HCT116 (cell line): ENCODE measurements at regions not wholly inside any gene's neighbourhood (a gene's known extent, or its start where the extent isn't known, plus 50 kb on each side); places are given as distances from the start of the nearest gene placed in this dataset.

Source experiments
- ATAC-seq: fragments of 200-7000 bp; cut with Tn5 transposase; 2 replicates; pipeline ENCODE4 v1.9.1; 2020; ENCODE audit warnings: mild to moderate bottlenecking, moderate library complexity
- BruUV-seq: library from RNA; stranded (reverse); fragments of 400-500 nt; replicated peaks from 2 replicates; lab custom pipeline; 2021; lab: Mats Ljungman, UMichigan
- CTCF ChIA-PET: fragments of 300-600 bp; sonication (Branson Sonifier 250); formaldehyde crosslinking; loops from one replicate; lab custom pipeline; 2021; ENCODE audit warnings: antibody characterized with exemption; lab: Charles Lee
- POLR2A ChIA-PET: fragments of 300-600, 350-600 bp; sonication (Branson Sonifier 250); formaldehyde crosslinking; loops from one replicate; lab custom pipeline; 2021; ENCODE audit warnings: antibody characterized with exemption; lab: Charles Lee
- RAD21 ChIA-PET, 2 experiments: fragments of 300-600 bp; sonication (Branson Sonifier 250); formaldehyde crosslinking; loops; one replicate each; lab custom pipeline; 2023; ENCODE audit warnings: low total read pairs in 2 of 2; ENCODE audit not compliant: uncharacterized antibody in 2 of 2, unreplicated experiment in 2 of 2, low non-redundant PET in 1 of 2; lab: Charles Lee
- DNase-seq: peaks from one replicate; pipeline ENCODE4 v3.0.0-alpha.2; 2010; ENCODE audit warnings: low read depth, low spot score
- H2AFZ ChIP-seq: fragments of 200-600 bp; shearing (Covaris generic), sonication (generic); 2 replicates; pipeline ENCODE4 v1.6.1; 2017; ENCODE audit warnings: low read depth, mixed run types, mixed read lengths, antibody characterized with exemption, low read length; ENCODE audit not compliant: poor library complexity, severe bottlenecking
- H3K27ac ChIP-seq: 2 replicates; pipeline ENCODE4 v1.5.1; 2012; ENCODE audit warnings: low read depth, low read length
- H3K27me3 ChIP-seq: fragments of 200-600 bp; sonication (generic); 2 replicates; pipeline ENCODE4 v1.6.1; 2016; ENCODE audit warnings: mixed run types, low read length, mixed read lengths; ENCODE audit not compliant: insufficient read depth
- H3K36me3 ChIP-seq, 2 experiments: fragments of 200-500 bp in 1 of 2; fragments of 200-600 bp in 1 of 2; sonication (Bioruptor generic) in 1 of 2; sonication (generic) in 1 of 2; 2 replicates each; pipeline versions ENCODE4 v1.5.1 to v1.6.1; 2014 to 2016; ENCODE audit warnings: low read length in 2 of 2, inconsistent platforms in 1 of 2, mixed read lengths in 1 of 2, mixed run types in 1 of 2; ENCODE audit not compliant: insufficient read depth in 2 of 2, control insufficient read depth in 1 of 2
- H3K4me1 ChIP-seq, 2 experiments: fragments of 200-600 bp in 1 of 2; sonication (generic) in 1 of 2; 2 replicates each; pipeline versions ENCODE4 v1.5.1 to v1.6.1; 2012 to 2017; ENCODE audit warnings: low read length in 2 of 2, inconsistent platforms in 1 of 2, mild to moderate bottlenecking in 1 of 2, mixed read lengths in 1 of 2, mixed run types in 1 of 2, moderate library complexity in 1 of 2; ENCODE audit not compliant: insufficient read depth in 2 of 2, control insufficient read depth in 1 of 2
- H3K4me2 ChIP-seq: fragments of 200-600 bp; sonication (generic); 2 replicates; pipeline ENCODE4 v1.6.1; 2017; ENCODE audit warnings: mixed run types, low read length, mixed read lengths
- H3K4me3 ChIP-seq, 2 experiments: fragments of 200-600 bp in 1 of 2; sonication (generic) in 1 of 2; replicated peaks in 1 of 2; 2 replicates each; pipeline ENCODE4 v1.5.1; 2011 to 2016; ENCODE audit warnings: low read length in 2 of 2, control low read depth in 1 of 2, low read depth in 1 of 2, mild to moderate bottlenecking in 1 of 2, mixed read lengths in 1 of 2, mixed run types in 1 of 2
- H3K79me2 ChIP-seq: fragments of 200-600 bp; sonication (generic); 2 replicates; pipeline ENCODE4 v1.6.1; 2017; ENCODE audit warnings: mild to moderate bottlenecking, mixed run types, low read length, moderate library complexity, mixed read lengths; ENCODE audit not compliant: insufficient read depth
- H3K9ac ChIP-seq: fragments of 200-600 bp; sonication (generic); 2 replicates; pipeline ENCODE4 v1.6.1; 2016; ENCODE audit warnings: low read length, mixed read lengths
- H3K9me2 ChIP-seq: fragments of 200-600 bp; sonication (generic), shearing (Covaris generic); 2 replicates; pipeline ENCODE4 v1.6.1; 2017; ENCODE audit warnings: mixed run types, mild to moderate bottlenecking, moderate library complexity; ENCODE audit not compliant: insufficient read depth
- H3K9me3 ChIP-seq, 2 experiments: fragments of 200-500 bp in 1 of 2; fragments of 200-600 bp in 1 of 2; sonication (Bioruptor generic) in 1 of 2; sonication (generic) in 1 of 2; 2 replicates each; pipeline ENCODE4 v1.6.1; 2014 to 2017; ENCODE audit warnings: low read length in 2 of 2, mixed read lengths in 2 of 2, inconsistent platforms in 1 of 2, low read depth in 1 of 2, mild to moderate bottlenecking in 1 of 2, mixed run types in 1 of 2, moderate library complexity in 1 of 2; ENCODE audit not compliant: control insufficient read depth in 1 of 2, insufficient read depth in 1 of 2
- H4K20me1 ChIP-seq: fragments of 200-600 bp; sonication (generic), shearing (Covaris generic); 2 replicates; pipeline ENCODE4 v1.6.1; 2017; ENCODE audit warnings: mixed run types, mild to moderate bottlenecking, moderate library complexity; ENCODE audit not compliant: insufficient read depth
- CEBPB ChIP-seq: IDR thresholded peaks from 2 replicates; pipeline ENCODE4 v1.6.1; 2012; ENCODE audit warnings: low read depth
- CTCF ChIP-seq, 3 experiments: fragments of 200-600 bp in 1 of 3; sonication (generic) in 1 of 3; IDR thresholded peaks in 2 of 3; conservative IDR thresholded peaks in 1 of 3; 2 replicates each; pipeline ENCODE4 v1.5.1; 2012 to 2017; ENCODE audit warnings: low read depth in 2 of 3, low read length in 2 of 3, antibody characterized with exemption in 1 of 3, borderline replicate concordance in 1 of 3, control low read depth in 1 of 3, mild to moderate bottlenecking in 1 of 3, mixed read lengths in 1 of 3, mixed run types in 1 of 3, moderate library complexity in 1 of 3; ENCODE audit not compliant: insufficient read depth in 1 of 3
- POLR2A ChIP-seq: IDR thresholded peaks from 2 replicates; pipeline ENCODE4 v1.7.0; 2011; ENCODE audit warnings: borderline replicate concordance; ENCODE audit not compliant: insufficient read depth, insufficient read length; ENCODE audit errors: extremely low read depth
- REST ChIP-seq: IDR thresholded peaks from 2 replicates; pipeline ENCODE4 v1.6.1; 2012; ENCODE audit warnings: low read depth
- SRF ChIP-seq: IDR thresholded peaks from 2 replicates; pipeline ENCODE4 v1.6.1; 2012; ENCODE audit warnings: low read depth
- intact Hi-C: fragments of 100-400 bp; cut with micrococcal nuclease; formaldehyde crosslinking; loops from 2 replicates; pipeline ENCODE4 v1.10.0; 2022

- ChIA-PET RAD21 (no interaction called here), CTCF (interaction anchor here (0.8 kb wide), 1 partner anchor 139 kb away, joined by 3 read pairs; no protein-coding TSS in a partner anchor), POLR2A (no interaction called here)
- H4K20me1 ChIP-seq, result no peaks in the 10 kb centered on the region
- H3K79me2 ChIP-seq, result no peaks in the 10 kb centered on the region
- no peak overlapping the region for H3K4me2 ChIP-seq
- ATAC-seq, result no peak
- H3K9ac ChIP-seq, result no peak overlapping the region
- H3K27ac ChIP-seq, result no peak overlapping the region
- H3K36me3 ChIP-seq, result no peaks in the 10 kb centered on the region
- no TSS peak for BruUV-seq
- H3K27me3 ChIP-seq, result no peaks in the 10 kb centered on the region
- no peaks in the 10 kb centered on the region for H3K9me3 ChIP-seq
- H3K9me2 ChIP-seq, result 0 out of 2 replicates have a peak, but pooled peaks cover 4% of the 10 kb centered on the region
- H3K4me3 ChIP-seq, result no peak overlapping the region
- H3K4me1 ChIP-seq, result no peaks in the 10 kb centered on the region
- no peak for DNase-seq
- H2AFZ ChIP-seq, result no peak overlapping the region
- intact Hi-C loops, result no loop called here
- TF ChIP-seq POLR2A, result no peak
- no peak for TF ChIP-seq CEBPB
- TF ChIP-seq REST, result no peak
- no peak for TF ChIP-seq SRF
- no peak for TF ChIP-seq CTCF (IDR thresholded peaks at IDR 0.05 in 2 of 3, conservative IDR thresholded peaks at IDR 0.05 in 1 of 3; ENCODE audit: borderline replicate concordance in 1 of 3, insufficient read depth in 1 of 3, low read depth in 2 of 3, low read length in 2 of 3)
Observed at GRCh38 chr6:16902502-16902901, 141.2 kb upstream of the ATXN1 start.
